Esophagus (tissue), 2 donors: ENCODE measurements at regions not wholly inside any gene's neighbourhood (a gene's known extent, or its start where the extent isn't known, plus 50 kb on each side); places are given as distances from the start of the nearest gene placed in this dataset.

Experiments used
- H3K27ac ChIP-seq, 2 donors: one replicate each; pipeline ENCODE4 v1.5.1; 2013; ENCODE audit warnings: low read depth in 2 of 2, mild to moderate bottlenecking in 2 of 2, inconsistent platforms in 1 of 2, low read length in 1 of 2, moderate library complexity in 1 of 2
- H3K27me3 ChIP-seq, 2 donors: one replicate each; pipeline ENCODE4 v1.6.1; 2013; ENCODE audit warnings: low read length in 2 of 2, control low read depth in 1 of 2, mild to moderate bottlenecking in 1 of 2; ENCODE audit not compliant: insufficient read depth in 2 of 2, control insufficient read depth in 1 of 2
- H3K36me3 ChIP-seq, 2 donors: one replicate each; pipeline ENCODE4 v1.6.1; 2013; ENCODE audit warnings: low read length in 1 of 2; ENCODE audit not compliant: control insufficient read depth in 2 of 2, insufficient read depth in 2 of 2
- H3K4me1 ChIP-seq, 2 donors: one replicate each; pipeline ENCODE4 v1.6.1; 2013; ENCODE audit warnings: low read length in 1 of 2; ENCODE audit not compliant: control insufficient read depth in 2 of 2, insufficient read depth in 2 of 2
- H3K4me3 ChIP-seq, 2 donors: one replicate each; pipeline ENCODE4 v1.5.1; 2013; ENCODE audit warnings: low read length in 2 of 2, mild to moderate bottlenecking in 2 of 2, low read depth in 1 of 2, moderate library complexity in 1 of 2
- H3K9me3 ChIP-seq, 2 donors: one replicate each; pipeline ENCODE4 v1.6.1; 2013; ENCODE audit warnings: mild to moderate bottlenecking in 2 of 2, low read depth in 1 of 2, low read length in 1 of 2, moderate library complexity in 1 of 2; ENCODE audit not compliant: control insufficient read depth in 2 of 2, insufficient read depth in 1 of 2
- WGBS, 2 donors: extraction: QIAGEN DNeasy Blood & Tissue Kit; methylation state at CpG; one replicate each; pipeline ENCODE4 v1.1.7; 2013; 5-methylcytosine and 5-hydroxymethylcytosine counted together
- donor health status: healthy with polysubstance abuse.
- donor health status: Bipolar disorder and iron deficiency.

DNA sequence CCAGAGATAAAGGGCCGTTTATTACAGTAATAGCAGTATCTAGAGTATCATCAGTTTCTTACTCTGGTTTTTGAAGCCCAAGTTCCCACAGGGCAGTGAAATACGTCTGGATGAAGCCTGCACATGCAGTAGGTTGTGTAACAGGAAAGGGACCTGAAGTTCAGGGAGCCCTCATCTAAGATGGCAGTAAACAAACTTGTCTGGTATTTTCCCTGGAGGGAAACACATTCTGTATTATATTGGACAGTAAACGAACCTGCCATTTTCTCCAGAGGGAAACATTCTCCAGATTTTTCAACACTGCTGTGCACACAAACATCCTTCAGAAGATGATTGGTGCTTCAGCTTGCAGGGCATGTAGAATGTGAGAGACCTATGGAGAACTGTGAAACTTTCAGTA lies 189.9 kb downstream of the TFEC start:
- WGBS, 2 donors: 18 to 26% methylated on average over 3 of the region's 3 CpGs
- peaks cover 0 to 3% of the 10 kb centered on the region in 2 donors for H3K27me3 ChIP-seq
- H3K36me3 ChIP-seq: no peaks in the 10 kb centered on the region
- H3K4me3 ChIP-seq: no peak overlapping the region
- H3K9me3 ChIP-seq: no peaks in the 10 kb centered on the region
- no peaks in the 10 kb centered on the region for H3K4me1 ChIP-seq
- H3K27ac ChIP-seq: no peak overlapping the region

DNA sequence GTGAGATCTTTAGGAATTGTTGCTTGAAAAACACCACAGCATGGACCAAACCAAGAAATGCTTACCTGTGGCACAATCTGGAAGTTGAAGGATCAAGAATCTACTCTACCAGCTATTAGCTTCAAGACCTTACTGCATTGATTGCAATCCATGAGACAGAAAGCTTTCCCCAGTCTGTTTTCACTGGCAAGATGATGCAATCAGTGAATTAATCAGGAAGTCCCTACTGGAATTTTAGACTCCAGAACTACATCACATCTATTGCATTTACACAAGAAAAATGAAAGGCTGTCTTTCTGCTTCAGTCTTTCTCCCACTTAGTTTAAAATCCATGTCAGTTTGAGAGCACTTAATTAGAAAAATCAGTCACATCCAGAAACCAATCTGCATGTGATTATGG lies 191.7 kb downstream of the TFEC start:
- no peaks in the 10 kb centered on the region for H3K9me3 ChIP-seq
- H3K4me3 ChIP-seq: no peak overlapping the region
- no peaks in the 10 kb centered on the region for H3K36me3 ChIP-seq
- no peaks in the 10 kb centered on the region for H3K27me3 ChIP-seq
- no peak overlapping the region for H3K27ac ChIP-seq
- H3K4me1 ChIP-seq: no peaks in the 10 kb centered on the region

DNA sequence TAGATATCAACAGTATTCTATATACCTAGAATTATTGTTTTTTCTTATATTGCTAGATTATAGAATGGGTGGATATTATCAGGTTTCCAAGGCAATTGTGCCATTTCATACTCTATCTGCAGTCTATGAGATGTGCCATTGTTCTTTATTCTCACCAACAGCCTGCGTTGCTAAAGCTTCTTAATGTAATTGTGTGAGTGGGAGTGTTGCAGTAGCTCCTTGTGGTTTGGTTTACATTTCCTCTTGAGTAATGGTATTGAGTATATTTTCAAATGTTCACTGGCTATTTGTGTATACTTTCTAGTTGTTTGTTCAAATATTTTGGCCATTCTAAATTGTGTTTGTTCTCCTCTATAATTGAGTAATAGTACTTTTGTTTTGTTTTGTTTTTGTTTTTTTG lies 199.2 kb downstream of the TFEC start:
- Histone ChIP-seq H3K9me3 (no peaks in the 10 kb centered on the region), H3K36me3 (no peaks in the 10 kb centered on the region), H3K4me3 (no peak overlapping the region), H3K27ac (no peak overlapping the region), H3K4me1 (no peaks in the 10 kb centered on the region), H3K27me3 (no peaks in the 10 kb centered on the region)
- 71 to 73% methylated on average over 1 of the region's 1 CpG for WGBS, 2 donors

DNA sequence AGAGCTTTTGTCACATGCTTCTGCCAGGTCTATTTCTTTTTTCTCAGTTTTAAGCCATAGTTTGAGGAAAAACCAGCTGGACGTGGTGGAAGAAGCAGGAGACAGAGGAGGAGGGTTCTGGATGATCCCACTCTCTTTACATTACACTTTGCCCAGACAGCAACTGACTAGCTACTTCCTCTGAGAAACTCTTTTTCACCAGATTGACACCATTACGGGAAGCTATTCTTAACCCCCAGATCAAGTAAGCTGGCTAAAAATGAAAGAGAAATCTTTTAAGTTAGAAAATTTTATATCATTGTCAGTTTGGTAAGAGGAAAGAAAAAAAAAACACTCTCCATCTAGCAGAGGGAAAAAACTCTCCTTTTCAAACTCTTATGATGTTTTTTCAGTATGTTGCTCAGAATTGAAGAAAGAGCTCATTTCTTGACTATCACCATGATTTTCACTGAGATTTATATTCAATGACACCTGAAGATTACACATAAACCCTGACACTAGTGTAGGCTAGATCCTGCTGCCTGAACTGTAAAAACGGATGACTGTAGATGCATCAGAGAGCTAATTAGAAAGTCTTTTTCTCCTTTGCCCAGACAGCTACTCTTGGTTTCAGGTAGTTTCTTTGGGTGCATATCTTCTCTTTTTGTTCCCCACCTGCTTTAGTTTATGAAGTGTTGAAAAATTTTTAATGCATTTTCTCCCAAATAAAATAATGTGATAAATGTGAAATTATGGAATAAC lies 203.1 kb downstream of the TFEC start:
- Histone ChIP-seq H3K27me3 (no peaks in the 10 kb centered on the region), H3K9me3 (no peaks in the 10 kb centered on the region), H3K36me3 (no peaks in the 10 kb centered on the region), H3K4me1 (no peaks in the 10 kb centered on the region), H3K27ac (no peak overlapping the region), H3K4me3 (no peak overlapping the region)
- 47 to 52% methylated on average over 3 of the region's 3 CpGs for WGBS, 2 donors

DNA sequence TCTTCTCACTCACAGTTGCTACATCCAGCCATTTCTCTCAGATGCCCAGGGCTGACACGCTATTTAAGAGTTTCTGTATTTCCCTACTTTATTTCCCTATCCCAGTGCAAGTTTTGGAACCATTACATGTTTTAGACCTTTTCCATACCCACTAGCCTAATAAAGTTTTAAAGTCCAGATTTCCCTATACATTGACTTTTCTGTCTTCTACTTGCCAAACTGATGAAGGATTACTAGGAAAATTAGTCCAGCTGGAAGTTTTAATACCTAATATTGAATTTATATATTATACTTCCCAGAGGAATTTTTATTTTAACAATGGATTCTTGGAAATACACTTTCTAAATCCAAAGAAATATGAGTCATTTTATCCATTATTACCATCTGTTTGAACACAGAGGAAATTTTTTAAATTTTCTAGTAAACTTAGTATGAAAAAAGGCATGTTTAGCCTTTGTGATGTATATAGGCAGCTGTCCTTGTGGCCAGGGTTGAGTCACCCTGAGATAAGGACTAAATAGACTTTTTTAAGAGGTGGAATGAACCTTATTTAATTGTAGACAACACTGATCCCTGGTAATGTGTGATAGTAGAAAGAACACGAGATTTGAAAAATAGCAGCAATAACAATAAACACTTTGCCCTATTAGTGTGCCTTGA lies 205.0 kb downstream of the TFEC start:
- WGBS, 2 donors: 77 to 79% methylated on average over 2 of the region's 2 CpGs
- Histone ChIP-seq H3K9me3 (no peaks in the 10 kb centered on the region), H3K36me3 (no peaks in the 10 kb centered on the region), H3K27ac (no peak overlapping the region), H3K4me1 (no peaks in the 10 kb centered on the region), H3K4me3 (no peak overlapping the region), H3K27me3 (no peaks in the 10 kb centered on the region)

DNA sequence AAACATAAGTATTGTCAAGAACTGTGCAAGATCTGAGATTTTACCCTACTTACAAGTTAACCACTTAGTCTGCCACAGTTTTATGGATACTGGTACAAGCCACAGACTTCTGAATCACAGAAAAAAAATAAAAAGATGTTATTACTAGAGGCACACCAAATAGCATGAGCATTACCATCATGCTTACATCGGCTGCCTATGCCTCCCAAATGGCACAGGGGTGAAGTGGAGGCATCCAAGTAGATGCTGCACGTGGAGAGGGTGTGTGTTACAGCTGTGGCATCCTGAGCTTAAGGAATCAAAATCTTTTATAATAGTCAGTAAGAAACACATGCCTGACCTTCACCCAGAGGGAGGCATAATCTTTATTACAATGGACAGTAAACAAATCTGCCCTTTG lies 207.8 kb downstream of the TFEC start:
- no peaks in the 10 kb centered on the region for H3K27me3 ChIP-seq
- 71 to 74% methylated on average over 2 of the region's 2 CpGs for WGBS, 2 donors
- no peaks in the 10 kb centered on the region for H3K4me1 ChIP-seq
- H3K36me3 ChIP-seq: no peaks in the 10 kb centered on the region
- no peak overlapping the region for H3K27ac ChIP-seq
- no peak overlapping the region for H3K4me3 ChIP-seq
- H3K9me3 ChIP-seq: no peaks in the 10 kb centered on the region

DNA sequence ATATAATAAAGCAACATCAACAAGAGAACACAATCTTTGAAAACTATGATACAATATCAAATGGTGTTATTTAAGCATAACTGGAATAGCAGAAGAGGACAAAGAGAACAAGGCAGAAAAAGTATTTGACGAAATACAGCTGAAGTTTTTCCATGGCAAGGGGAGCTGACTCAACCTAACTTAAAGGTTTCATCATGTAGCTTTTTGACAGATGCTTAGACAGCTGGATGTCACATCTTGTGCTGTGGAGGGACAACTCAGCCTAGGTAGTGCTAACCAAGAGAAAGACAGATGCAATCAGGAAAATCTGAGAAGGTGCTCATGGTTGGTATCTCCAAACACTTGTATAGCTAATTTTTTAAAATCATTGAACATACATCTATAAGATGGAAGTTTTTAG lies 208.2 kb downstream of the TFEC start:
- Histone ChIP-seq H3K27me3 (no peaks in the 10 kb centered on the region), H3K36me3 (no peaks in the 10 kb centered on the region), H3K9me3 (no peaks in the 10 kb centered on the region), H3K4me1 (no peaks in the 10 kb centered on the region), H3K27ac (no peak overlapping the region), H3K4me3 (no peak overlapping the region)
- WGBS, 2 donors: 43 to 71% methylated on average over 1 of the region's 1 CpG

DNA sequence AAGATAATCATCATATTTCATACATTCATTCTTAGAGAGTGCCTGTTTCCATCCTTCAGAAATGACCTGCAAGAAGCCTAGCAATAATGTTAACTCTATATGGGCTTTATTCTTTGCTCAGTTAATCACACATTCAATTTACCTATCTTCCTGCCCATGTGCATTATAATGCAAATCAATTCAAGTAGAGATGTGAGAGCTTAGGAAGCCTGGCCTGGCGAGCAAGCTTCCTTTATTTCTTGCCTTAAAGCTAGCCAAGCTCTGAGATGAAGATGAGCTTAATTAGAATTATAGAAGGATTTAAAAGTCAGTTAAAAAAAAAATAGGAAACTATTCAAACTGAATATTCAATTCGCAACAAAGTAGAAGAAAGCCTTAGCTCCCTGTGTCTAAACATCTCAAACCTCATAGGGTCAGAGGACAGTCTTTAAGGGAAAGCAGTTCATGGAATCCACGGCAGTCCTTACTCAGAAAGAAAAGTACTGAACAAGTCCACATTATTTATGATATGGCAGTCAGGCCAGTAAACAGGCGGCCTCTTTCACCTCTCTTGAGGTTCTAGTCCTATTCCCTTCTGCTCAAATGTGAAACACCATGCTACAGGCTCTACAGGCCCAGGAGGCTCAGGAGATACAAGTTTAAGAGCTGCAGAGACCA lies 214.1 kb downstream of the TFEC start:
- 75 to 78% methylated on average over 4 of the region's 4 CpGs for WGBS, 2 donors
- Histone ChIP-seq H3K4me1 (no peaks in the 10 kb centered on the region), H3K27ac (no peak overlapping the region), H3K4me3 (no peak overlapping the region), H3K27me3 (no peaks in the 10 kb centered on the region), H3K9me3 (no peaks in the 10 kb centered on the region), H3K36me3 (no peaks in the 10 kb centered on the region)

DNA sequence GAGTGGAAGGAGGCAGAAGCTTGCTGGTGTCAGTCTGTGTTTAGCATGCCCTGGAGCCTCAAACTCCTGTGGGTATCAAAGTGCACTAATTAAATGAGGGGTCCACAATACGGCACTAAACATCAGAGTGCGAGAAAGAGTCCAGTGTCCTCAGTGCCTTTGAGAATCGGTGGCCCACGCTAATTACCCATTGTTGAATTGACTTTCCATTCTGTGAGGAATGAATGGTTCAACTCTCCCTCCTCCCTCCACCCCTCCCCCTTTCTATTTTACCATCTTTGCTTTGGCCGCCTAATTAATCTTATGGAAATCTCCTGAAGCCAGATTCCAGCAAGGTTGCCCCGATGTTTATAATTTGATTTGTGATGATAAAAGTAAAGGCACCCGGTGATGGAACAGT lies 217.8 kb downstream of the TFEC start:
- Histone ChIP-seq H3K27me3 (no peaks in the 10 kb centered on the region), H3K4me3 (no peak overlapping the region), H3K27ac (no peak overlapping the region), H3K36me3 (no peaks in the 10 kb centered on the region), H3K4me1 (no peaks in the 10 kb centered on the region), H3K9me3 (no peaks in the 10 kb centered on the region)
- 75 to 79% methylated on average over 7 of the region's 7 CpGs for WGBS, 2 donors

DNA sequence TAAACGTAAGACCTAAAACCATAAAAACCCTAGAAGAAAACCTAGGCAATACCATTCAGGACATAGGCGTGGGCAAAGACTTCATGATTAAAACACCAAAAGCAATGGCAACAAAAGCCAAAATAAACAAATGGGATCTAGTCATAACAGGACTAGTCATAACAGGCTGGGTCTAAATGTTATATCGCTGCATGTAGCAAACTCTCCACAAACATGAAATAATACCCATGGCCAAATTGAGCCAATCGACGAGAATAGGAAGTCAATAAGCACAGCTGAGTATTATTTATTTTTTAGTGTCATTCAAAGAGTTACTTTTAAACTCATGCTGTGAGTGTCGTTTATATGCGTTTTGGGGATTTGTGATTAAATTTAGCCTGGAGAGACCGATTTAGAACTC lies 225.1 kb downstream of the TFEC start:
- H3K4me1 ChIP-seq: no peaks in the 10 kb centered on the region
- H3K9me3 ChIP-seq: no peaks in the 10 kb centered on the region
- no peak overlapping the region for H3K4me3 ChIP-seq
- H3K27ac ChIP-seq: no peak overlapping the region
- no peaks in the 10 kb centered on the region for H3K36me3 ChIP-seq
- no peaks in the 10 kb centered on the region for H3K27me3 ChIP-seq
- WGBS, 2 donors: 34 to 48% methylated on average over 8 of the region's 8 CpGs
